Glutamatergic neuron (in vitro differentiated cells): ENCODE measurements at regions not wholly inside any gene's neighbourhood (a gene's known extent, or its start where the extent isn't known, plus 50 kb on each side); places are given as distances from the start of the nearest gene placed in this dataset.

Experiments
- DNase-seq: peaks from one replicate; pipeline ENCODE4 v3.0.0; 2022
- H3K27ac Mint-ChIP-seq: one replicate; pipeline ENCODE4 v1.8.0; 2020; ENCODE audit warnings: mild to moderate bottlenecking, mixed read lengths, inconsistent platforms; ENCODE audit not compliant: unreplicated experiment
- H3K27me3 Mint-ChIP-seq: one replicate; pipeline ENCODE4 v1.8.0; 2020; ENCODE audit warnings: mild to moderate bottlenecking, moderate library complexity, mixed read lengths, inconsistent platforms; ENCODE audit not compliant: unreplicated experiment
- H3K36me3 Mint-ChIP-seq: one replicate; pipeline ENCODE4 v1.8.0; 2020; ENCODE audit warnings: mild to moderate bottlenecking, mixed read lengths, inconsistent platforms; ENCODE audit not compliant: unreplicated experiment
- H3K4me1 Mint-ChIP-seq: one replicate; pipeline ENCODE4 v1.8.0; 2020; ENCODE audit warnings: mild to moderate bottlenecking, low read depth, mixed read lengths, inconsistent platforms; ENCODE audit not compliant: unreplicated experiment
- H3K4me3 Mint-ChIP-seq: one replicate; pipeline ENCODE4 v1.8.0; 2020; ENCODE audit warnings: mild to moderate bottlenecking, mixed read lengths, inconsistent platforms; ENCODE audit not compliant: unreplicated experiment
- H3K9me3 Mint-ChIP-seq: one replicate; pipeline ENCODE4 v1.8.0; 2020; ENCODE audit warnings: mild to moderate bottlenecking, moderate library complexity, mixed read lengths, inconsistent platforms; ENCODE audit not compliant: unreplicated experiment
- CTCF ChIP-seq: fragments of 200-600 bp; sonication (generic); IDR thresholded peaks from one replicate; pipeline ENCODE4 v1.5.0; 2021; ENCODE audit not compliant: partially characterized antibody, unreplicated experiment

- peaks cover 1% of the 10 kb centered on the region for H3K9me3 Mint-ChIP-seq
- H3K36me3 Mint-ChIP-seq, result no peaks in the 10 kb centered on the region
- no peak for DNase-seq
- no peaks in the 10 kb centered on the region for H3K4me1 Mint-ChIP-seq
- H3K27me3 Mint-ChIP-seq, result no peaks in the 10 kb centered on the region
- no peak for TF ChIP-seq CTCF
- H3K27ac Mint-ChIP-seq, result no peak overlapping the region
- no peak overlapping the region for H3K4me3 Mint-ChIP-seq
Observed at GRCh38 chr16:9658586-9658985, 523.6 kb downstream of the GRIN2A start.

- Mint-ChIP-seq H3K4me1 (no peaks in the 10 kb centered on the region), H3K4me3 (no peak overlapping the region), H3K36me3 (no peaks in the 10 kb centered on the region), H3K27ac (no peak overlapping the region), H3K9me3 (peaks cover 1% of the 10 kb centered on the region), H3K27me3 (no peaks in the 10 kb centered on the region)
- no peak for TF ChIP-seq CTCF
- DNase-seq, result no peak
Observed at GRCh38 chr16:9660898-9661297, 521.3 kb downstream of the GRIN2A start.

- H3K4me3 Mint-ChIP-seq, result no peak overlapping the region
- H3K4me1 Mint-ChIP-seq, result no peaks in the 10 kb centered on the region
- DNase-seq, result no peak
- H3K27me3 Mint-ChIP-seq, result no peaks in the 10 kb centered on the region
- no peak overlapping the region for H3K27ac Mint-ChIP-seq
- no peak for TF ChIP-seq CTCF
- H3K36me3 Mint-ChIP-seq, result no peaks in the 10 kb centered on the region
- H3K9me3 Mint-ChIP-seq, result peaks cover 1% of the 10 kb centered on the region
Observed at GRCh38 chr16:9661336-9662017, 520.8 kb downstream of the GRIN2A start.

- DNase-seq, result no peak
- H3K27me3 Mint-ChIP-seq, result peaks cover 2% of the 10 kb centered on the region
- H3K9me3 Mint-ChIP-seq, result no peaks in the 10 kb centered on the region
- no peak overlapping the region for H3K27ac Mint-ChIP-seq
- no peaks in the 10 kb centered on the region for H3K36me3 Mint-ChIP-seq
- no peak for TF ChIP-seq CTCF
- no peaks in the 10 kb centered on the region for H3K4me1 Mint-ChIP-seq
- H3K4me3 Mint-ChIP-seq, result no peak overlapping the region
Observed at GRCh38 chr16:9663588-9663987, 518.6 kb downstream of the GRIN2A start.

- no peak for TF ChIP-seq CTCF
Observed at GRCh38 chr16:9665851-9666271, 516.4 kb downstream of the GRIN2A start.

More at GRCh38 chr16:9665851-9666271, 516.4 kb downstream of the GRIN2A start:
- Mint-ChIP-seq H3K4me1 (no peaks in the 10 kb centered on the region), H3K9me3 (no peaks in the 10 kb centered on the region), H3K4me3 (no peak overlapping the region), H3K27me3 (peaks cover 2% of the 10 kb centered on the region), H3K36me3 (no peaks in the 10 kb centered on the region), H3K27ac (no peak overlapping the region)
- no peak for DNase-seq
